MM.1S (cell line): ENCODE measurements at regions not wholly inside any gene's neighbourhood (a gene's known extent, or its start where the extent isn't known, plus 50 kb on each side); places are given as distances from the start of the nearest gene placed in this dataset.

Experiments used
- DNase-seq: peaks from one replicate; pipeline ENCODE4 v3.0.0-alpha.2; 2015
- H2AFZ ChIP-seq: fragments of 300-600 bp; sonication (generic); 2 replicates; pipeline ENCODE4 v1.6.0; 2016; ENCODE audit warnings: antibody characterized with exemption, low read length
- H3F3A ChIP-seq: fragments of 300-600 bp; sonication (generic); 2 replicates; pipeline ENCODE4 v1.6.1; 2016; ENCODE audit warnings: mild to moderate bottlenecking, antibody characterized with exemption, low read length, moderate library complexity, mixed read lengths; ENCODE audit not compliant: insufficient read depth
- H3K27ac ChIP-seq: fragments of 300-600 bp; sonication (generic); 2 replicates; pipeline ENCODE4 v1.5.1; 2016; ENCODE audit warnings: mild to moderate bottlenecking, low read length
- H3K27me3 ChIP-seq: fragments of 300-600 bp; sonication (generic); replicated peaks from 2 replicates; pipeline ENCODE4 v1.6.0; 2016; ENCODE audit warnings: low read length; ENCODE audit not compliant: insufficient read depth
- H3K36me3 ChIP-seq: fragments of 300-600 bp; sonication (generic); replicated peaks from 2 replicates; pipeline ENCODE4 v1.6.1; 2016; ENCODE audit warnings: mild to moderate bottlenecking, low read length, mixed read lengths; ENCODE audit not compliant: insufficient read depth
- H3K4me1 ChIP-seq: fragments of 300-600 bp; sonication (generic); 2 replicates; pipeline ENCODE4 v1.6.1; 2016; ENCODE audit warnings: low read length, mixed read lengths
- H3K4me2 ChIP-seq: fragments of 300-600 bp; sonication (generic); 2 replicates; pipeline ENCODE4 v1.6.0; 2016; ENCODE audit warnings: low read depth, low read length
- H3K4me3 ChIP-seq: fragments of 300-600 bp; sonication (generic); 2 replicates; pipeline ENCODE4 v1.5.1; 2016; ENCODE audit warnings: low read length, mixed read lengths
- H3K79me2 ChIP-seq: fragments of 300-600 bp; sonication (generic); 2 replicates; pipeline ENCODE4 v1.6.1; 2016; ENCODE audit warnings: mixed run types, low read length, mixed read lengths
- H3K9ac ChIP-seq: fragments of 300-600 bp; sonication (generic); 2 replicates; pipeline ENCODE4 v1.6.1; 2016; ENCODE audit warnings: low read length, mixed read lengths
- H3K9me2 ChIP-seq: fragments of 300-600 bp; sonication (generic); replicated peaks from 2 replicates; pipeline ENCODE4 v1.6.1; 2016; ENCODE audit warnings: mild to moderate bottlenecking, low read length, mixed read lengths; ENCODE audit not compliant: insufficient read depth
- H3K9me3 ChIP-seq: fragments of 300-600 bp; sonication (generic); replicated peaks from 2 replicates; pipeline ENCODE4 v1.6.1; 2016; ENCODE audit warnings: mild to moderate bottlenecking, low read length, mixed read lengths; ENCODE audit not compliant: insufficient read depth
- H4K20me1 ChIP-seq: fragments of 300-600 bp; sonication (generic); 2 replicates; pipeline ENCODE4 v1.6.1; 2016; ENCODE audit warnings: mild to moderate bottlenecking, low read length, moderate library complexity, mixed read lengths; ENCODE audit not compliant: insufficient read depth
- EZH2 ChIP-seq: fragments of 300-600 bp; sonication (generic); optimal IDR thresholded peaks from 2 replicates; pipeline ENCODE3; 2017; ENCODE audit warnings: low read depth, mild to moderate bottlenecking, antibody characterized with exemption, low read length, mixed read lengths
- EZH2phosphoT487 ChIP-seq: fragments of 300-600 bp; sonication (generic); IDR thresholded peaks from 2 replicates; pipeline ENCODE4 v1.6.1; 2018; ENCODE audit warnings: antibody characterized with exemption, low read length
- TF ChIP-seq, protein P1 (sequence below): fragments of 300-600 bp; sonication (generic); IDR thresholded peaks from 2 replicates; pipeline ENCODE4 v1.5.1; 2016; ENCODE audit warnings: antibody characterized with exemption, low read length, mixed read lengths

DNA sequence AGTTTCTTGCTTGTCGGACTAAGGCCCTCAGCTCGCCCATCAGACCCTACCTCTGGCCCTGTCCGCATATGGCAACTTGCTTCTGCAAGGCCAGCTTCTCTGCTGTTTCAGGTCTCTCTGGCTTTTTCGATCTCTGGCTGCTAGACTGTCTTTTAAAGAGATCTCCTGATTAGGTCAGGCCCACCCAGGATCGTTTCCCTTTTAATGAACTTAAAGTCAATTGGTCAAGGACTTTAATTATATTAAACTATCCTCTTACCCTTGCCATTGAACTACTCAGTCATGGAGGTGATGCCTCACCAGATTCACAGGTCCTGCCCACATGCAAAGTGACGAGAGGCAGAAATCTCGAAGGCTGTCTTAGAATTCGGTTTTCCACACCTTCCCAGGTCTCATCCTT is 670.9 kb downstream of the GATA3 start:
- Histone ChIP-seq H3K4me1 (no peaks in the 10 kb centered on the region), H3K9me3 (no peaks in the 10 kb centered on the region), H3K79me2 (no peaks in the 10 kb centered on the region), H3K27me3 (no peaks in the 10 kb centered on the region), H3K9ac (no peak overlapping the region), H3K4me2 (no peak overlapping the region), H4K20me1 (no peaks in the 10 kb centered on the region), H2AFZ (no peak overlapping the region), H3K9me2 (no peaks in the 10 kb centered on the region), H3K4me3 (no peak overlapping the region), H3K27ac (no peak overlapping the region), H3F3A (no peaks in the 10 kb centered on the region), H3K36me3 (no peaks in the 10 kb centered on the region)
- no peak for DNase-seq
- TF ChIP-seq EZH2 = no peak

DNA sequence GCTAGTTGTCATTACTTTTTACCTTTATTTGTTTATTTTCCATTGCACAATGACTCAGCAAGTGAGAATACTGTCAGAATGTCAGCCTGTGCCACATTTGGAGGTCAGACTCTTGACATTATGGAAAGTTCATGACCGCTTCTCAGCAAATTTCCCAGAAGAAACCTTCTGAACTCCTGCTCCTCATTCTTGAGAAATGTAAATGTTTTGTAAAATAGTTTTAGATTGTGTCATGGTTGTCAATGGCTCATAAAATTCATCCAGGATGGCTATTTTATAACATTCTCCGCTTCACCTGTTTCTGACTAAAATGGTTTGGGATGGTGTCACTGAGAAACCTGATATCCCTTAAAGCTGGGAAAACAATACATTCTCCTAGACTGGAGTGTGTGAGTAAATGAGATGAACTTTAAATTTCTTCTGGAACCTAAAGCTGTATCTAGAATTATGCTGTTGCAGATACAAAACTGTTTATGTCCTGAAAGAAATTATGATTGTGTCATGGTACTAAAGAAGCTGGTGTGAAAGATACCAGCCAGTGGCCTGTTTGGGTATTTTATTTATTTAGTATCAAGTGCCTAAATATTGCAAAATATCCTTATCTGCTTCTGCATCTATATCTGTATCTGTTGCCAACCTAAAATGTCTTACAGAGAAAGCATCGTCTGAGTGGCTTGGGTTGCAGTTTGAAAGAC is 671.7 kb downstream of the GATA3 start:
- no peak overlapping the region for H3K9ac ChIP-seq
- DNase-seq = no peak
- no peaks in the 10 kb centered on the region for H3K9me2 ChIP-seq
- H2AFZ ChIP-seq = no peak overlapping the region
- no peaks in the 10 kb centered on the region for H3K36me3 ChIP-seq
- H3K27ac ChIP-seq = no peak overlapping the region
- no peaks in the 10 kb centered on the region for H3K79me2 ChIP-seq
- H4K20me1 ChIP-seq = no peaks in the 10 kb centered on the region
- no peaks in the 10 kb centered on the region for H3F3A ChIP-seq
- no peaks in the 10 kb centered on the region for H3K9me3 ChIP-seq
- H3K27me3 ChIP-seq = no peaks in the 10 kb centered on the region
- H3K4me2 ChIP-seq = no peak overlapping the region
- no peak overlapping the region for H3K4me3 ChIP-seq
- TF ChIP-seq, protein P1, sequence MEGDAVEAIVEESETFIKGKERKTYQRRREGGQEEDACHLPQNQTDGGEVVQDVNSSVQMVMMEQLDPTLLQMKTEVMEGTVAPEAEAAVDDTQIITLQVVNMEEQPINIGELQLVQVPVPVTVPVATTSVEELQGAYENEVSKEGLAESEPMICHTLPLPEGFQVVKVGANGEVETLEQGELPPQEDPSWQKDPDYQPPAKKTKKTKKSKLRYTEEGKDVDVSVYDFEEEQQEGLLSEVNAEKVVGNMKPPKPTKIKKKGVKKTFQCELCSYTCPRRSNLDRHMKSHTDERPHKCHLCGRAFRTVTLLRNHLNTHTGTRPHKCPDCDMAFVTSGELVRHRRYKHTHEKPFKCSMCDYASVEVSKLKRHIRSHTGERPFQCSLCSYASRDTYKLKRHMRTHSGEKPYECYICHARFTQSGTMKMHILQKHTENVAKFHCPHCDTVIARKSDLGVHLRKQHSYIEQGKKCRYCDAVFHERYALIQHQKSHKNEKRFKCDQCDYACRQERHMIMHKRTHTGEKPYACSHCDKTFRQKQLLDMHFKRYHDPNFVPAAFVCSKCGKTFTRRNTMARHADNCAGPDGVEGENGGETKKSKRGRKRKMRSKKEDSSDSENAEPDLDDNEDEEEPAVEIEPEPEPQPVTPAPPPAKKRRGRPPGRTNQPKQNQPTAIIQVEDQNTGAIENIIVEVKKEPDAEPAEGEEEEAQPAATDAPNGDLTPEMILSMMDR = no peak
- TF ChIP-seq EZH2phosphoT487 (no peak), EZH2 (no peak)
- no peaks in the 10 kb centered on the region for H3K4me1 ChIP-seq

DNA sequence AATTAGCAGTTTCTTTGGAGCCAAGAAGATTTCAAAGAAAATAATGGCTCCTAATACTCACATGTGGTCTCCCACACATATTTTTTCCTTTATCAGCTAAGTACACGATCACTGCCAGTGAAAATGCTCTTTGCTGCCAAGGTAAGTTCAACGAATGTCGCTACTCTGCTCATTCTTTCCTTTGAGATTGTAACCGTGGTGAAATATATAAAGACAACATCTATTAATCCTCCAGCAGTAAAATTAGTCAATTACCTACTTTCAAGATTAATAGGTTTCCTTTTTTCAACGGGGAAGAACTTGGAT is 672.2 kb downstream of the GATA3 start:
- H3F3A ChIP-seq = no peaks in the 10 kb centered on the region
- H2AFZ ChIP-seq = no peak overlapping the region
- TF ChIP-seq EZH2 (no peak), EZH2phosphoT487 (no peak)
- H3K4me3 ChIP-seq = no peak overlapping the region
- H3K9me3 ChIP-seq = no peaks in the 10 kb centered on the region
- H3K9me2 ChIP-seq = no peaks in the 10 kb centered on the region
- H3K27me3 ChIP-seq = no peaks in the 10 kb centered on the region
- no peaks in the 10 kb centered on the region for H3K4me1 ChIP-seq
- no peak for DNase-seq
- no peaks in the 10 kb centered on the region for H4K20me1 ChIP-seq
- H3K79me2 ChIP-seq = no peaks in the 10 kb centered on the region
- no peak overlapping the region for H3K4me2 ChIP-seq
- H3K9ac ChIP-seq = no peak overlapping the region
- H3K36me3 ChIP-seq = no peaks in the 10 kb centered on the region
- H3K27ac ChIP-seq = no peak overlapping the region

DNA sequence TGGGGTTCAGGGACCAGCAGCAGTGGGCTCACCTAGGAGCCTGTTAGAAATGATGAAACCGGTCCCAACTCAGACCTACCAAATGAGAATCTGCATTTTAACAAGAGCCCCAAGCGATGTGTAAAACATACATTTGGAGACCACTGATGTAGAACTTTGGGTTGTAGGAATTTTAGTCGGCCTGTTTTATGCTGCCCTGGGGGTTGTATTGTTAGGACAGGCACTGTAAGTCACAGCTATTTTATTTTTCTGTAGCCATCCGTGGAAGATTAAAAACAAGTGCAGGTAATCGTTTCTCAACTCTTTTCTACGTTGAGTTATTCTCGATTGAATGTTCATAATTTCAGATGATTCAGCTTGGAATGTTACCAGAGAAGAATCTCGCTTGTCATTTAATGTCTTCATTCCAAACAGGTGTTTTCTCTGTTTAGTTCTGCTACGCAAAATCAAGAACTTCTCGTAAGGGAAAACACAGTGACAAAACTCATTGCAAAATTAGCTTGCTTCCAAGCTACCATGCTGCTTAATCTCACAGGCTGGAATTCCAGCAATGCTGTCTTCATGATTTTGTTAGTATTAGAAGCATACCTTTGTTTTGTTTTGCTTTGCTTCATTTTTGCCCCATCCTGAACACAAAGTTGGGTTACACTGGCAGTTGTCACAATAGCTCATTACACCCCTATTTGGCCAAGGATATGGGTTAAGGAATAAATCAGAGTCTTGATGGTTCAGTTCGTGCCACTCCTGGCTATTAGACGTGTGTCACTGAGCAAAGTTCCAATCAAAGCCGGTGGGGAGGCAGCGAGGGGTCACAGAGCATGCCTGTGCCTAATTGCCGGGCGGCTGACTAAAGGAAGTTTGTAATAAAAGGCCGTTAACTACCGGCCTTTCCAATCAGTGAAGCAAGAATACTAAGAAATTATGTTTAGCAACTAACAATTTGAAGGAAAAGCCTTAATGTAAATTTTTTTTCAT is 676.9 kb downstream of the GATA3 start:
- H3K9me2 ChIP-seq = no peaks in the 10 kb centered on the region
- H3K36me3 ChIP-seq = no peaks in the 10 kb centered on the region
- no peak overlapping the region for H3K27ac ChIP-seq
- H3K79me2 ChIP-seq = no peaks in the 10 kb centered on the region
- DNase-seq = no peak
- no peak overlapping the region for H3K9ac ChIP-seq
- H3F3A ChIP-seq = no peaks in the 10 kb centered on the region
- H3K27me3 ChIP-seq = no peaks in the 10 kb centered on the region
- H3K9me3 ChIP-seq = no peaks in the 10 kb centered on the region
- no peak overlapping the region for H3K4me3 ChIP-seq
- no peak overlapping the region for H3K4me2 ChIP-seq
- no peaks in the 10 kb centered on the region for H4K20me1 ChIP-seq
- no peak overlapping the region for H2AFZ ChIP-seq
- H3K4me1 ChIP-seq = no peaks in the 10 kb centered on the region
- TF ChIP-seq EZH2phosphoT487 (no peak), EZH2 (no peak)
- TF ChIP-seq, protein P1 = no peak
